ENCODE measurements at regions not wholly inside any gene's neighbourhood (a gene's known extent, or its start where the extent isn't known, plus 50 kb on each side); places are given as distances from the start of the nearest gene placed in this dataset.

DNA sequence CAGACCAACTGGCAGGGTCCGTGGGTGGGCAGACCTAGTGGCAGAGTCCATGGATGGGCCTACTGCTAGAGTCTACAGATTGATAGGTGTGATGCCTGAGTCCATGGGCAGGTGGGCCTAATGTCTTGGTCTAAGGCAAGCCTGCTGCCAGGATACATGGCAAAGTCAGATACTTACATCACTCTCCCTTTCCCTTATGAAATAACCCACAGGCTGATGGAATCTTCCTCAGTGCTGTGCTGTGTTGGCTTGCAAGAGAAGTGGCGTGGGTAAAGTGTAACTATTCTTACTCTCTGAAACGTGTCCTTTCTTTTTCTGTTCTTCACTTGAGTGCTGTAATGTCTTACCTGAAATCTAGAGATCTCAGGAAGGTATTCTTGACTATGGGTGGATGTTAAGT lies 67.3 kb upstream of the ADRB2 start:
- no peak overlapping the region for H3K4me3 ChIP-seq
- no peak overlapping the region for H3K27ac ChIP-seq
- H3K27me3 ChIP-seq: no peaks in the 10 kb centered on the region
- no peaks in the 10 kb centered on the region for H3K9me3 ChIP-seq (ENCODE audit: low read depth)
- DNase-seq (ENCODE audit: low read depth in 1 of 2, low spot score in 1 of 2): no peak
- TF ChIP-seq, protein P1, sequence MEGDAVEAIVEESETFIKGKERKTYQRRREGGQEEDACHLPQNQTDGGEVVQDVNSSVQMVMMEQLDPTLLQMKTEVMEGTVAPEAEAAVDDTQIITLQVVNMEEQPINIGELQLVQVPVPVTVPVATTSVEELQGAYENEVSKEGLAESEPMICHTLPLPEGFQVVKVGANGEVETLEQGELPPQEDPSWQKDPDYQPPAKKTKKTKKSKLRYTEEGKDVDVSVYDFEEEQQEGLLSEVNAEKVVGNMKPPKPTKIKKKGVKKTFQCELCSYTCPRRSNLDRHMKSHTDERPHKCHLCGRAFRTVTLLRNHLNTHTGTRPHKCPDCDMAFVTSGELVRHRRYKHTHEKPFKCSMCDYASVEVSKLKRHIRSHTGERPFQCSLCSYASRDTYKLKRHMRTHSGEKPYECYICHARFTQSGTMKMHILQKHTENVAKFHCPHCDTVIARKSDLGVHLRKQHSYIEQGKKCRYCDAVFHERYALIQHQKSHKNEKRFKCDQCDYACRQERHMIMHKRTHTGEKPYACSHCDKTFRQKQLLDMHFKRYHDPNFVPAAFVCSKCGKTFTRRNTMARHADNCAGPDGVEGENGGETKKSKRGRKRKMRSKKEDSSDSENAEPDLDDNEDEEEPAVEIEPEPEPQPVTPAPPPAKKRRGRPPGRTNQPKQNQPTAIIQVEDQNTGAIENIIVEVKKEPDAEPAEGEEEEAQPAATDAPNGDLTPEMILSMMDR (IDR thresholded peaks at IDR 0.05; ENCODE audit: low read depth, low read length): no peak
- H3K36me3 ChIP-seq: no peaks in the 10 kb centered on the region
- peaks cover 5% of the 10 kb centered on the region for H3K4me1 ChIP-seq (ENCODE audit: low read depth)

DNA sequence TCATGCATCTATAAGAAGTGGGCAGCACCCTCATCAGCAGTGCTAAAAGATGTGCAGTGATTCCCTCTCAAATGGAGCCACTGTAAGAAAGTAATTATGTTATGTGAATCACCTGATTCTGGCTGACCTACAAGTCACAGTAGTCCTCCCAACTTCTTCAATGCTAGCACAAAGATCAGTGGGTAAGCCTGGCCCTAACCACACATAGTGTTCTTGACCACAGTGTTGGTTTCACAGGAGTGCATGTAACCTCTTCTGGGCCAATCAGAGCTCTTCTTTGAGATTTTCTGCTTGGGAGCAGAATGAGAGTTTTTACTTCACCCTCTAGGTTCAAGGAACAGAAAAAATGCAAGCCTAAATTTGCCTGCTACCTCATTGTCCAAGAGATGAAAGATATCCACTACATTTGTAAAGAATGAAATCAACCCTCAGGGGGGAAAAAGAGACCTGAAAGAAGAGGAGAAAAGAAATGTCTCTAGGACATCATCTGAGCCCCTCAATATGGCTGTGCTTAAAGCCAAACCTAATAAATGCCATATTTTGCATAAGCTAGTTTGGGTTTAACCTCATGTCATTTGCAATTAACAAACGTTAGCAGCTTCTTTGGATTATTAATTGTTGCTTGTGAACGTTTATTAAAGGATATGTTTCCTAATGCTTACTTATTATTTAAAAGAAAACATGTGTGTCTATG lies 65.3 kb upstream of the ADRB2 start:
- TF ChIP-seq, protein P1 (IDR thresholded peaks at IDR 0.05; ENCODE audit: low read depth, low read length): no peak
- Histone ChIP-seq H3K4me1 (ENCODE audit: low read depth) (peaks cover 5% of the 10 kb centered on the region), H3K36me3 (no peaks in the 10 kb centered on the region), H3K4me3 (no peak overlapping the region), H3K27me3 (no peaks in the 10 kb centered on the region), H3K9me3 (ENCODE audit: low read depth) (no peaks in the 10 kb centered on the region), H3K27ac (no peak overlapping the region)
- DNase-seq (ENCODE audit: low read depth in 1 of 2, low spot score in 1 of 2): no peak

DNA sequence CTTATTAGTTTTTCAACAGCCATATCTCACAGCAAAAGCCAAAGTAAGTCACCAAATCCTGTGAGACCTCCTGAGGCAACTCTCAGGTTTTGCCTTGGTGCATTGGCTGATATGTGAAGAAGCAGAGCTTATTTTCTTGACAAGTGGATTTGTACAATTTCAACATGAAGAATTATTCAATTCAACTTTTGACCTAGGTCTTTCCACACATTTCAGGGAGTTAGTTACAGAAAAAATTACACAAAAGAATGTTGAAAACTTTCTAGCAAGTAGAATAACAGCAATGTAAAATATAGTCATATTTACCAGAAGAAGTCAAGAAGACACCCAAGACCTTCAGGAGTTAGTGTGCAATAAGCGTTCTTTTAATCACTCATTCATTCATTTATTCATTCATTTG lies 62.4 kb upstream of the ADRB2 start:
- H3K4me1 ChIP-seq (ENCODE audit: low read depth): peaks cover 14% of the 10 kb centered on the region
- H3K27ac ChIP-seq: no peak overlapping the region
- H3K9me3 ChIP-seq (ENCODE audit: low read depth): no peaks in the 10 kb centered on the region
- no peaks in the 10 kb centered on the region for H3K27me3 ChIP-seq
- DNase-seq (ENCODE audit: low read depth in 1 of 2, low spot score in 1 of 2): no peak
- TF ChIP-seq, protein P1 (IDR thresholded peaks at IDR 0.05; ENCODE audit: low read depth, low read length): no peak
- H3K4me3 ChIP-seq: no peak overlapping the region
- no peaks in the 10 kb centered on the region for H3K36me3 ChIP-seq

DNA sequence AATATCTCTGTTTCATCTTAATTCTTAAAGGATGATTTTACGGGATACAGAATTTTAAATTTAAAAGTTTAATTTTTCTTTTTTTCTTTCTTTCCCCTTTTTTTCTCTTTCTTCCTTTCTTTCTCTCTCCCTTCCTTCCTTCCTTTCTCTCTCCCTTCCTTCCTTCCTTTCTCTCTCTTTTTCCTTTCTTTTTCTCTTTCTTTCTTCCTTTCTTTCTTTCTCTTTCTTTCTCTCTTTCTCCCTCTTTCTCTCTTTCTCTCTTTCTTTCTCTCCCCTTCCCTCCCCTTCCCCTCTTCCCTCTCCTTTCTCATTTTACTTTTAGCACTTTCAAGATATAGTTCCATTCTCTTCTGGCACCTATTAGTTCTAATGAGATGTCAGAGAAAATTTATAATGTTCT lies 61.4 kb upstream of the ADRB2 start:
- no peaks in the 10 kb centered on the region for H3K36me3 ChIP-seq
- no peaks in the 10 kb centered on the region for H3K27me3 ChIP-seq
- H3K4me3 ChIP-seq: no peak overlapping the region
- no peak for DNase-seq (ENCODE audit: low read depth in 1 of 2, low spot score in 1 of 2)
- no peak overlapping the region for H3K27ac ChIP-seq
- TF ChIP-seq, protein P1 (IDR thresholded peaks at IDR 0.05; ENCODE audit: low read depth, low read length): no peak
- H3K9me3 ChIP-seq (ENCODE audit: low read depth): no peaks in the 10 kb centered on the region
- peaks cover 18% of the 10 kb centered on the region for H3K4me1 ChIP-seq (ENCODE audit: low read depth)

DNA sequence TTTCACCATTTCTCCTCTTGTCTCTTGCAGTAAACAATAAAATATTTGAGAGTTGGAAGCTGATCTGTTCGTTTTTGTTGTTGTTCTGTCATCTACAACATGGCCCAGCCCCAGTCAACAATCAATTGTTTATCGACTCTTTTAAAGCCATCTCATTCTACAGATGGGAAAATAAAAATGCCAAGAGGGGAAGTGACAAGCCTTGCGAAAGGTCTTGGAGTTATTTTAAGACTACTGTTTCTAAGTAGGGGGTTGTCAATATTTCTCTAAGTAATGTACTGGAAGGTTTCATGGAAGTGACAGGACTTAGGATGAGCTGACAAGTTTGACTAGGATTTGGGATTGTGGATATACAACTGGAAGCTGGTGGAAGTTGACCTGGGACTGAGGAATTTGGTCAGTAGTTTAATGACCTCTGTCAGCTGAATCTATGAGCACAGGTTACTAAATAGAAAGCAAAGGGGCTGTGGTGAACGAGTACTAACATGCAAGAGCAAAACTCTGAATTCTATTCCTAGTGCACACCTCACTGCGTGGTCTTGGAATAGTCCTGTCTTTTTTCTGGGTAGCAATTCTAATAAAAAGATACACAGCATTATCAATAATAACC lies 57.5 kb upstream of the ADRB2 start:
- no peaks in the 10 kb centered on the region for H3K9me3 ChIP-seq (ENCODE audit: low read depth)
- TF ChIP-seq, protein P1 (IDR thresholded peaks at IDR 0.05; ENCODE audit: low read depth, low read length): no peak
- no peak overlapping the region for H3K27ac ChIP-seq
- no peaks in the 10 kb centered on the region for H3K36me3 ChIP-seq
- H3K4me3 ChIP-seq: no peak overlapping the region
- H3K27me3 ChIP-seq: no peaks in the 10 kb centered on the region
- DNase-seq (ENCODE audit: low read depth in 1 of 2, low spot score in 1 of 2): peak in 1 of 2 donors; percentile 2
- H3K4me1 ChIP-seq (ENCODE audit: low read depth): peaks cover 18% of the 10 kb centered on the region

Measured in cardiac muscle cell (in vitro differentiated cells and primary cell).